Mucosa of descending colon (tissue), 3 donors: ENCODE measurements at regions not wholly inside any gene's neighbourhood (a gene's known extent, or its start where the extent isn't known, plus 50 kb on each side); places are given as distances from the start of the nearest gene placed in this dataset.
A peak's percentile ranks its signal among the peaks of the same experiment; 100 is the strongest.

Source experiments
- ATAC-seq: fragments of 200-7000 bp; cut with Tn5 transposase; one replicate; pipeline ENCODE4 v1.9.1; 2020; ENCODE audit warnings: mild to moderate bottlenecking, moderate library complexity
- DNase-seq, 3 donors: peaks; one replicate each; pipeline ENCODE4 v3.0.0-alpha.2; 2020
- H3K36me3 ChIP-seq: fragments of 200-600 bp; one replicate; pipeline ENCODE4 v1.8.0; 2021; ENCODE audit warnings: low read depth, mild to moderate bottlenecking
- H3K4me1 ChIP-seq: fragments of 200-600 bp; one replicate; pipeline ENCODE4 v1.8.0; 2021; ENCODE audit warnings: low read depth, mild to moderate bottlenecking
- H3K4me3 ChIP-seq: fragments of 200-600 bp; one replicate; pipeline ENCODE4 v1.8.0; 2021; ENCODE audit warnings: mild to moderate bottlenecking
- H3K9me3 ChIP-seq: fragments of 200-600 bp; one replicate; pipeline ENCODE4 v1.8.0; 2021; ENCODE audit warnings: mild to moderate bottlenecking
- CTCF ChIP-seq: fragments of 200-600 bp; IDR thresholded peaks from one replicate; pipeline ENCODE4 v1.8.0; 2022; ENCODE audit warnings: antibody characterized with exemption, mild to moderate bottlenecking
- intact Hi-C, 2 donors: fragments of 100-400 bp; cut with DNase I in 1 of 2; cut with micrococcal nuclease in 1 of 2; formaldehyde crosslinking; loops; one replicate each; pipeline versions ENCODE4 v1.11.0 to v1.11.1; 2022; cut with DNase I, micrococcal nuclease
- donor health status: DM: no; HTN: no; CAD: no; lungs with moderate emphysema.
- donor health status: DM: no; HTN: no; CAD: no.
- donor health status: DM: no; HTN: yes; CAD: no.

DNA sequence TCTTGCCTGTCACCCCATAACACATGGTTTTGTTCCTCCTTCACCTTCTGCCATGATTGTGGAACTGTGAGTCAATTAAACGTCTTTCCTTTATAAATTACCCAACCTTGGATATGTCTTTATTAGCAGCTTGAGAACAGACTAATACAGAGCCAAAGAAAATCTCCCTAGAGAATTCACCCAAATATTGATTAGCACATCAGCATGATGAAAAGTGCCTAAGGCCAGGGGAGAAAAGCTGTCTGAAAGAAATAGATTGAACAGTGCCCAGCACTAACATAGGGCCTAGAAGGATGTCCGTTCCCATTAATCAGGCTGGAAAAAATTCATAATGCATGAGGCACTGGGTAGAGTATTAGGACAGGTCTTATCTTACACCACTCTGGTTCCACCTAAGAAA, 111.9 kb upstream of the CALN1 start:
- no peaks in the 10 kb centered on the region for H3K4me1 ChIP-seq
- TF ChIP-seq CTCF: no peak
- no peaks in the 10 kb centered on the region for H3K9me3 ChIP-seq
- H3K36me3 ChIP-seq: no peaks in the 10 kb centered on the region
- DNase-seq (no peak), ATAC-seq (no peak)
- intact Hi-C loops: no loop called here
- H3K4me3 ChIP-seq: no peak overlapping the region

GRCh38 chr7:72504061-72504706, 92.0 kb upstream of the CALN1 start:
- intact Hi-C loops: no loop called here
- no peak for TF ChIP-seq CTCF
- ATAC-seq: no peak

GRCh38 chr7:72503644-72504043, 91.5 kb upstream of the CALN1 start:
- Histone ChIP-seq H3K4me3 (no peak overlapping the region), H3K36me3 (no peaks in the 10 kb centered on the region), H3K4me1 (no peaks in the 10 kb centered on the region), H3K9me3 (no peaks in the 10 kb centered on the region)
- ATAC-seq (no peak), DNase-seq (no peak)
- TF ChIP-seq CTCF: no peak
- intact Hi-C loops: no loop called here

More at GRCh38 chr7:72504061-72504706, 92.0 kb upstream of the CALN1 start:
- Histone ChIP-seq H3K4me3 (no peak overlapping the region), H3K9me3 (no peaks in the 10 kb centered on the region), H3K36me3 (no peaks in the 10 kb centered on the region), H3K4me1 (no peaks in the 10 kb centered on the region)
- DNase-seq: no peak

- Histone ChIP-seq H3K4me3 (no peak overlapping the region), H3K4me1 (no peaks in the 10 kb centered on the region), H3K9me3 (peaks cover 5% of the 10 kb centered on the region), H3K36me3 (no peaks in the 10 kb centered on the region)
- intact Hi-C loops: no loop called here
- DNase-seq: no peak
- no peak for ATAC-seq
- no peak for TF ChIP-seq CTCF
Measured at GRCh38 chr7:72494807-72495206, 82.7 kb upstream of the CALN1 start.

- Histone ChIP-seq H3K36me3 (no peaks in the 10 kb centered on the region), H3K4me1 (no peaks in the 10 kb centered on the region), H3K9me3 (peaks cover 5% of the 10 kb centered on the region), H3K4me3 (no peak overlapping the region)
- DNase-seq (peak in 2 of 3 donors; percentile 52 to 82), ATAC-seq (peak; percentile 71)
- intact Hi-C loops: no loop called here
- TF ChIP-seq CTCF: peak; percentile 32
Measured at GRCh38 chr7:72493850-72494661, 81.9 kb upstream of the CALN1 start.
